Endodermal cell (in vitro differentiated cells): ENCODE measurements at regions not wholly inside any gene's neighbourhood (a gene's known extent, or its start where the extent isn't known, plus 50 kb on each side); places are given as distances from the start of the nearest gene placed in this dataset.

ENCODE experiments used
- DNase-seq: peaks from one replicate; pipeline ENCODE4 v3.0.0-alpha.2; 2017
- H3K27ac ChIP-seq: 2 replicates; pipeline ENCODE4 v1.5.1; 2013; ENCODE audit warnings: mild to moderate bottlenecking, low read depth, low read length, moderate library complexity
- H3K27me3 ChIP-seq: 2 replicates; pipeline ENCODE4 v1.6.1; 2013; ENCODE audit warnings: mild to moderate bottlenecking, low read length, moderate library complexity; ENCODE audit not compliant: insufficient read depth, control insufficient read depth, poor library complexity, severe bottlenecking
- H3K36me3 ChIP-seq: 2 replicates; pipeline ENCODE4 v1.7.0; 2013; ENCODE audit warnings: mild to moderate bottlenecking, low read length, moderate library complexity; ENCODE audit not compliant: control insufficient read depth, insufficient read depth
- H3K4me1 ChIP-seq: one replicate; pipeline ENCODE4 v1.7.0; 2013; ENCODE audit warnings: low read length; ENCODE audit not compliant: control insufficient read depth, insufficient read depth
- H3K4me3 ChIP-seq: 2 replicates; pipeline ENCODE4 v1.5.1; 2013; ENCODE audit warnings: mild to moderate bottlenecking, low read length, moderate library complexity
- H3K9ac ChIP-seq: 2 replicates; pipeline ENCODE4 v1.6.1; 2013; ENCODE audit warnings: mild to moderate bottlenecking, low read length, moderate library complexity; ENCODE audit not compliant: poor library complexity, severe bottlenecking; ENCODE audit errors: extremely low read depth
- H3K9me3 ChIP-seq: 2 replicates; pipeline ENCODE4 v1.6.1; 2013; ENCODE audit warnings: mild to moderate bottlenecking, low read length, moderate library complexity; ENCODE audit not compliant: control insufficient read depth
- H3K27ac Mint-ChIP-seq: 2 replicates; pipeline ENCODE4 v1.8.0; 2020; ENCODE audit warnings: mixed read lengths
- H3K27me3 Mint-ChIP-seq: 2 replicates; pipeline ENCODE4 v1.8.0; 2021; ENCODE audit warnings: mild to moderate bottlenecking, mixed read lengths; ENCODE audit not compliant: insufficient read depth
- H3K36me3 Mint-ChIP-seq: 2 replicates; pipeline ENCODE4 v1.8.0; 2020; ENCODE audit warnings: low read depth, mixed read lengths
- H3K4me1 Mint-ChIP-seq: 2 replicates; pipeline ENCODE4 v1.8.0; 2020; ENCODE audit warnings: mixed read lengths
- H3K4me3 Mint-ChIP-seq: 2 replicates; pipeline ENCODE4 v1.8.0; 2020; ENCODE audit warnings: mild to moderate bottlenecking, moderate library complexity, mixed read lengths
- H3K9me3 Mint-ChIP-seq: 2 replicates; pipeline ENCODE4 v1.8.0; 2020; ENCODE audit warnings: mild to moderate bottlenecking, mixed read lengths
- CTCF ChIP-seq: fragments of 200-600 bp; sonication (generic); conservative IDR thresholded peaks from 2 replicates; pipeline ENCODE4 v1.5.0; 2021; ENCODE audit warnings: antibody characterized with exemption, mild to moderate bottlenecking
- WGBS, 2 experiments: methylation state at CpG; one replicate each; pipeline versions ENCODE4 v1.1.5 to v1.1.7; 2013; ENCODE audit warnings: missing lambda C conversion rate in 2 of 2, mixed read lengths in 1 of 2; ENCODE audit not compliant: insufficient coverage in 1 of 2, insufficient read length in 1 of 2; 5-methylcytosine and 5-hydroxymethylcytosine counted together

GRCh38 chr1:22201023-22201422 is 58.1 kb upstream of the WNT4 start:
- Histone ChIP-seq H3K4me1 (no peaks in the 10 kb centered on the region), H3K27ac (no peak overlapping the region), H3K9ac (no peak overlapping the region), H3K36me3 (no peaks in the 10 kb centered on the region), H3K4me3 (no peak overlapping the region), H3K9me3 (no peaks in the 10 kb centered on the region), H3K27me3 (no peaks in the 10 kb centered on the region)
- Mint-ChIP-seq H3K27me3 (peaks cover 34% of the 10 kb centered on the region), H3K9me3 (no peaks in the 10 kb centered on the region), H3K4me1 (no peaks in the 10 kb centered on the region), H3K4me3 (no peak overlapping the region), H3K27ac (no peak overlapping the region), H3K36me3 (no peaks in the 10 kb centered on the region)
- TF ChIP-seq CTCF = no peak
- 80% methylated on average over 1 of the region's 1 CpG; no CpG with 5 or more reads in 1 of the 2 experiments for WGBS, 2 experiments
- DNase-seq = no peak

- DNase-seq = no peak
- H3K36me3 Mint-ChIP-seq = no peaks in the 10 kb centered on the region
- 83 to 90% methylated on average over 1 of the region's 1 CpG for WGBS, 2 experiments
- H3K27ac ChIP-seq = no peak overlapping the region
- peaks cover 8% of the 10 kb centered on the region for H3K4me1 ChIP-seq
- H3K27ac Mint-ChIP-seq = no peak overlapping the region
- no peak overlapping the region for H3K4me3 ChIP-seq
- H3K36me3 ChIP-seq = no peaks in the 10 kb centered on the region
- no peaks in the 10 kb centered on the region for H3K9me3 ChIP-seq
- no peaks in the 10 kb centered on the region for H3K9me3 Mint-ChIP-seq
- peaks cover 29% of the 10 kb centered on the region for H3K27me3 Mint-ChIP-seq
- H3K9ac ChIP-seq = no peak overlapping the region
- no peak overlapping the region for H3K4me3 Mint-ChIP-seq
- no peaks in the 10 kb centered on the region for H3K27me3 ChIP-seq
- no peak for TF ChIP-seq CTCF
- H3K4me1 Mint-ChIP-seq = peaks cover 6% of the 10 kb centered on the region
Observed at GRCh38 chr1:22203335-22203734, 60.4 kb upstream of the WNT4 start.

GRCh38 chr1:22204057-22204840 is 61.4 kb upstream of the WNT4 start:
- H3K36me3 Mint-ChIP-seq = no peaks in the 10 kb centered on the region
- peaks cover 17% of the 10 kb centered on the region for H3K4me1 ChIP-seq
- H3K9ac ChIP-seq = no peak overlapping the region
- H3K27me3 Mint-ChIP-seq = peaks cover 24% of the 10 kb centered on the region
- H3K4me3 ChIP-seq = no peak overlapping the region
- 89 to 92% methylated on average over 11 of the region's 11 CpGs for WGBS, 2 experiments
- no peaks in the 10 kb centered on the region for H3K9me3 ChIP-seq
- TF ChIP-seq CTCF = no peak
- no peak overlapping the region for H3K27ac Mint-ChIP-seq
- no peaks in the 10 kb centered on the region for H3K27me3 ChIP-seq
- peaks cover 15% of the 10 kb centered on the region for H3K4me1 Mint-ChIP-seq
- no peaks in the 10 kb centered on the region for H3K9me3 Mint-ChIP-seq
- no peak for DNase-seq
- H3K4me3 Mint-ChIP-seq = no peak overlapping the region
- no peaks in the 10 kb centered on the region for H3K36me3 ChIP-seq
- H3K27ac ChIP-seq = no peak overlapping the region
